ENCODE measurements at regions not wholly inside any gene's neighbourhood (a gene's known extent, or its start where the extent isn't known, plus 50 kb on each side); places are given as distances from the start of the nearest gene placed in this dataset.
A peak's percentile ranks its signal among the peaks of the same experiment; 100 is the strongest.

- no peaks in the 10 kb centered on the region for H3K36me3 ChIP-seq (ENCODE audit: control insufficient read depth in 4 of 4, insufficient read depth in 4 of 4, low read length in 4 of 4)
- no peak for TF ChIP-seq CTCF (IDR thresholded peaks at IDR 0.05; ENCODE audit: control extremely low read depth, extremely low read depth)
- DNase-seq (no peak), ATAC-seq (ENCODE audit: insufficient read depth, low FRiP score) (no peak)
- H3K4me3 ChIP-seq = no peak overlapping the region
- H3K9me3 ChIP-seq (ENCODE audit: control insufficient read depth in 4 of 4, insufficient read depth in 3 of 4, low read length in 3 of 4) = no peaks in the 10 kb centered on the region
- no peak overlapping the region for H3K27ac ChIP-seq (ENCODE audit: low read depth in 1 of 2, low read length in 1 of 2)
- peaks cover 0 to 7% (median 3%) of the 10 kb centered on the region in 5 donors for H3K4me1 ChIP-seq (ENCODE audit: control insufficient read depth in 5 of 5, insufficient read depth in 5 of 5, low read length in 5 of 5)
- no peak overlapping the region for H3K9ac ChIP-seq (ENCODE audit: insufficient read depth in 1 of 2, low read length in 2 of 2)
- H3K27me3 ChIP-seq (ENCODE audit: control insufficient read depth in 3 of 3, insufficient read depth in 3 of 3, low read length in 2 of 3) = no peaks in the 10 kb centered on the region
- 87 to 94% methylated on average over 3 of the region's 3 CpGs for WGBS, 2 donors
Measured at GRCh38 chr5:61257421-61257820, 74.6 kb upstream of the ZSWIM6 start.

GRCh38 chr5:61261136-61261535 is 70.9 kb upstream of the ZSWIM6 start:
- peaks cover 0 to 7% (median 3%) of the 10 kb centered on the region in 5 donors for H3K4me1 ChIP-seq (ENCODE audit: control insufficient read depth in 5 of 5, insufficient read depth in 5 of 5, low read length in 5 of 5)
- no peak overlapping the region for H3K4me3 ChIP-seq
- H3K9me3 ChIP-seq (ENCODE audit: control insufficient read depth in 4 of 4, insufficient read depth in 3 of 4, low read length in 3 of 4) = no peaks in the 10 kb centered on the region
- H3K27ac ChIP-seq (ENCODE audit: low read depth in 1 of 2, low read length in 1 of 2) = no peak overlapping the region
- H3K36me3 ChIP-seq (ENCODE audit: control insufficient read depth in 4 of 4, insufficient read depth in 4 of 4, low read length in 4 of 4) = no peaks in the 10 kb centered on the region
- no peaks in the 10 kb centered on the region for H3K27me3 ChIP-seq (ENCODE audit: control insufficient read depth in 3 of 3, insufficient read depth in 3 of 3, low read length in 2 of 3)
- no peak overlapping the region for H3K9ac ChIP-seq (ENCODE audit: insufficient read depth in 1 of 2, low read length in 2 of 2)
- no peak for TF ChIP-seq CTCF (IDR thresholded peaks at IDR 0.05; ENCODE audit: control extremely low read depth, extremely low read depth)
- no peak for ATAC-seq (ENCODE audit: insufficient read depth, low FRiP score)
- no peak for DNase-seq

- H3K36me3 ChIP-seq (ENCODE audit: control insufficient read depth in 4 of 4, insufficient read depth in 4 of 4, low read length in 4 of 4) = no peaks in the 10 kb centered on the region
- ATAC-seq (ENCODE audit: insufficient read depth, low FRiP score) (no peak), DNase-seq (no peak)
- WGBS, 2 donors = 71 to 87% methylated on average over 5 of the region's 5 CpGs
- H3K9ac ChIP-seq (ENCODE audit: insufficient read depth in 1 of 2, low read length in 2 of 2) = no peak overlapping the region
- H3K4me1 ChIP-seq (ENCODE audit: control insufficient read depth in 5 of 5, insufficient read depth in 5 of 5, low read length in 5 of 5) = peaks cover 0 to 5% (median 0%) of the 10 kb centered on the region in 5 donors
- H3K27ac ChIP-seq (ENCODE audit: low read depth in 1 of 2, low read length in 1 of 2) = no peak overlapping the region
- no peak for TF ChIP-seq CTCF (IDR thresholded peaks at IDR 0.05; ENCODE audit: control extremely low read depth, extremely low read depth)
- no peaks in the 10 kb centered on the region for H3K9me3 ChIP-seq (ENCODE audit: control insufficient read depth in 4 of 4, insufficient read depth in 3 of 4, low read length in 3 of 4)
- H3K4me3 ChIP-seq = no peak overlapping the region
- no peaks in the 10 kb centered on the region for H3K27me3 ChIP-seq (ENCODE audit: control insufficient read depth in 3 of 3, insufficient read depth in 3 of 3, low read length in 2 of 3)
Measured at GRCh38 chr5:61262080-61262479, 70.0 kb upstream of the ZSWIM6 start.

- ATAC-seq (ENCODE audit: insufficient read depth, low FRiP score) = peak; percentile 85
- Histone ChIP-seq H3K27ac (ENCODE audit: low read depth in 1 of 2, low read length in 1 of 2) (no peak overlapping the region), H3K27me3 (ENCODE audit: control insufficient read depth in 3 of 3, insufficient read depth in 3 of 3, low read length in 2 of 3) (no peaks in the 10 kb centered on the region)
Measured at GRCh38 chr5:61263072-61263471, 69.0 kb upstream of the ZSWIM6 start.

More at GRCh38 chr5:61263072-61263471, 69.0 kb upstream of the ZSWIM6 start:
- no peaks in the 10 kb centered on the region for H3K36me3 ChIP-seq (ENCODE audit: control insufficient read depth in 4 of 4, insufficient read depth in 4 of 4, low read length in 4 of 4)
- no peak overlapping the region for H3K4me3 ChIP-seq
- no peak for DNase-seq
- 65 to 83% methylated on average over 6 of the region's 6 CpGs for WGBS, 2 donors
- no peak for TF ChIP-seq CTCF (IDR thresholded peaks at IDR 0.05; ENCODE audit: control extremely low read depth, extremely low read depth)
- H3K4me1 ChIP-seq (ENCODE audit: control insufficient read depth in 5 of 5, insufficient read depth in 5 of 5, low read length in 5 of 5) = peaks cover 0 to 5% (median 0%) of the 10 kb centered on the region in 5 donors
- H3K9me3 ChIP-seq (ENCODE audit: control insufficient read depth in 4 of 4, insufficient read depth in 3 of 4, low read length in 3 of 4) = no peaks in the 10 kb centered on the region
- H3K9ac ChIP-seq (ENCODE audit: insufficient read depth in 1 of 2, low read length in 2 of 2) = no peak overlapping the region

Data from lung (tissue), 11 donors.